ENCODE measurements at regions not wholly inside any gene's neighbourhood (a gene's known extent, or its start where the extent isn't known, plus 50 kb on each side); places are given as distances from the start of the nearest gene placed in this dataset.

GRCh38 chr11:82305123-82305522, 428.5 kb downstream of the FAM181B start:
- Histone ChIP-seq H3K27ac (no peak overlapping the region), H3K9me3 (no peaks in the 10 kb centered on the region), H3K4me1 (no peaks in the 10 kb centered on the region), H3K4me3 (no peak overlapping the region), H3K4me2 (no peak overlapping the region)
- FAIRE-seq = no peak
- ChIA-PET POLR2A (no interaction called here), CTCF (no interaction called here)
- DNase-seq (ENCODE audit: low read depth in 1 of 2, low spot score in 1 of 2) = no peak
- no peak for ATAC-seq
- no peak for TF ChIP-seq NPAS2 (CRISPR knock-in tag; IDR thresholded peaks at IDR 0.05; ENCODE audit: borderline replicate concordance)
- TF ChIP-seq HOXA7 (CRISPR knock-in tag; IDR thresholded peaks at IDR 0.05) = no peak
- TF ChIP-seq HOXB5 (CRISPR knock-in tag; IDR thresholded peaks at IDR 0.05) = no peak
- no peak for TF ChIP-seq CBX2 (IDR thresholded peaks at IDR 0.05; ENCODE audit: borderline replicate concordance, low read depth)
- TF ChIP-seq RCOR1 (IDR thresholded peaks at IDR 0.05; ENCODE audit: low read depth, low read length) = no peak
- TF ChIP-seq MAFK (IDR thresholded peaks at IDR 0.05; ENCODE audit: partially characterized antibody) = no peak
- TF ChIP-seq CTCF (IDR thresholded peaks at IDR 0.05) = no peak
- no peak for TF ChIP-seq EHMT2 (IDR thresholded peaks at IDR 0.05; ENCODE audit: low read depth)
- no peak for TF ChIP-seq CBX8 (IDR thresholded peaks at IDR 0.05)
- WGBS (ENCODE audit: missing lambda C conversion rate) = 0% methylated on average over 1 of the region's 1 CpG

- ATAC-seq (no peak), FAIRE-seq (no peak), DNase-seq (ENCODE audit: low read depth in 1 of 2, low spot score in 1 of 2) (no peak)
- no peak overlapping the region for H3K4me2 ChIP-seq
- POLR2A ChIA-PET = no interaction called here
- H3K27ac ChIP-seq = no peak overlapping the region
- no peaks in the 10 kb centered on the region for H3K9me3 ChIP-seq
- no peaks in the 10 kb centered on the region for H3K4me1 ChIP-seq
- CTCF ChIA-PET = no interaction called here
- H3K4me3 ChIP-seq = no peak overlapping the region
- TF ChIP-seq HEYL (CRISPR knock-in tag; IDR thresholded peaks at IDR 0.05) (no peak), JUNB (IDR thresholded peaks at IDR 0.05) (no peak), TP53 (CRISPR knock-in tag; IDR thresholded peaks at IDR 0.05) (no peak), HOXB5 (CRISPR knock-in tag; IDR thresholded peaks at IDR 0.05) (no peak)
These were observed 430.0 kb downstream of the FAM181B start for GRCh38 chr11:82303671-82304070.

GRCh38 chr11:82288471-82288870, 445.2 kb downstream of the FAM181B start:
- Histone ChIP-seq H3K9me3 (no peaks in the 10 kb centered on the region), H3K4me2 (no peak overlapping the region), H3K4me1 (no peaks in the 10 kb centered on the region), H3K27ac (no peak overlapping the region), H3K4me3 (no peak overlapping the region)
- ChIA-PET CTCF (no interaction called here), POLR2A (no interaction called here)
- ATAC-seq = no peak
- DNase-seq (ENCODE audit: low read depth in 1 of 2, low spot score in 1 of 2) = no peak
- WGBS (ENCODE audit: missing lambda C conversion rate) = 1% methylated on average over 2 of the region's 2 CpGs
- no peak for TF ChIP-seq POLR2AphosphoS2 (conservative IDR thresholded peaks at IDR 0.05; ENCODE audit: low read length)
- TF ChIP-seq POLR2A (IDR thresholded peaks at IDR 0.05; ENCODE audit: low read length) = no peak
- no peak for TF ChIP-seq FOSL2 (IDR thresholded peaks at IDR 0.05)
- no peak for TF ChIP-seq FOSL2 (CRISPR knock-in tag; IDR thresholded peaks at IDR 0.05)
- TF ChIP-seq KDM1A (IDR thresholded peaks at IDR 0.05; ENCODE audit: low read depth) = no peak
- no peak for TF ChIP-seq EHF (CRISPR knock-in tag; IDR thresholded peaks at IDR 0.05)
- TF ChIP-seq BCL3 (IDR thresholded peaks at IDR 0.05) = no peak
- TF ChIP-seq ATOH8 (CRISPR knock-in tag; IDR thresholded peaks at IDR 0.05; ENCODE audit: low read depth) = no peak
- TF ChIP-seq USF2 (IDR thresholded peaks at IDR 0.05) = no peak
- no peak for TF ChIP-seq RCOR1 (IDR thresholded peaks at IDR 0.05; ENCODE audit: low read depth, low read length)
- TF ChIP-seq FOXS1 (CRISPR knock-in tag; IDR thresholded peaks at IDR 0.05) = no peak
- no peak for TF ChIP-seq ESRRA (IDR thresholded peaks at IDR 0.05; ENCODE audit: borderline replicate concordance, low read length)
- TF ChIP-seq MAFK (IDR thresholded peaks at IDR 0.05; ENCODE audit: partially characterized antibody) = no peak
- TF ChIP-seq HDAC2 (IDR thresholded peaks at IDR 0.05) = no peak
- no peak for TF ChIP-seq PBX3 (IDR thresholded peaks at IDR 0.05)
- TF ChIP-seq MAZ (IDR thresholded peaks at IDR 0.05; ENCODE audit: borderline replicate concordance, low read depth, low read length) = no peak
- no peak for TF ChIP-seq HOXB5 (CRISPR knock-in tag; IDR thresholded peaks at IDR 0.05)
- no peak for TF ChIP-seq E2F6 (IDR thresholded peaks at IDR 0.05; ENCODE audit: borderline replicate concordance, low read depth)
- no peak for TF ChIP-seq ZNF302 (CRISPR knock-in tag; IDR thresholded peaks at IDR 0.05)
- no peak for TF ChIP-seq MAX (IDR thresholded peaks at IDR 0.05)
- no peak for TF ChIP-seq ZSCAN20 (CRISPR knock-in tag; IDR thresholded peaks at IDR 0.05)
- no peak for FAIRE-seq
